Tibial artery (tissue), 4 donors: ENCODE measurements at regions not wholly inside any gene's neighbourhood (a gene's known extent, or its start where the extent isn't known, plus 50 kb on each side); places are given as distances from the start of the nearest gene placed in this dataset.

Experiments used
- DNase-seq, 2 donors: peaks; one replicate each; pipeline ENCODE4 v3.0.0-alpha.2; 2019
- H3K27ac ChIP-seq, 2 donors: fragments of 200-600 bp; sonication (generic) in 1 of 2; 1 replicate in 1 of 2; 2 replicates in 1 of 2; pipeline ENCODE4 v1.5.1; 2018 to 2019; ENCODE audit warnings: mild to moderate bottlenecking in 1 of 2
- H3K27me3 ChIP-seq, 2 donors: fragments of 200-600 bp; sonication (generic) in 1 of 2; one replicate each; pipeline versions ENCODE4 v1.5.1 to v1.6.0; 2016 to 2019
- H3K36me3 ChIP-seq, 3 donors: fragments of 200-600 bp; sonication (generic) in 2 of 3; one replicate each; pipeline ENCODE4 v1.5.1; 2016 to 2019; ENCODE audit warnings: mild to moderate bottlenecking in 2 of 3
- H3K4me1 ChIP-seq, 4 donors: fragments of 200-600 bp; sonication (generic) in 2 of 4; 1 replicate in 3 of 4; 2 replicates in 1 of 4; pipeline ENCODE4 v1.5.1; 2016 to 2019
- H3K4me3 ChIP-seq, 2 donors: fragments of 200-600 bp; sonication (generic) in 1 of 2; 1 replicate in 1 of 2; 2 replicates in 1 of 2; pipeline ENCODE4 v1.5.1; 2018 to 2019; ENCODE audit warnings: mild to moderate bottlenecking in 2 of 2
- H3K9me3 ChIP-seq, 3 donors: fragments of 200-600 bp; sonication (generic) in 1 of 3; one replicate each; pipeline ENCODE4 v1.5.1; 2016 to 2019
- intact Hi-C: fragments of 100-400 bp; cut with DNase I; formaldehyde crosslinking; loops from one replicate; pipeline ENCODE4 v1.15.0; 2023; ENCODE audit warnings: low total_unique reads
- TF ChIP-seq, protein P1 (sequence below), 2 experiments: fragments of 200-600 bp in 1 of 2; fragments of 450-650 bp in 1 of 2; IDR thresholded peaks; one replicate each; pipeline ENCODE4 v1.5.1; 2017 to 2019; ENCODE audit warnings: antibody characterized with exemption in 2 of 2, mild to moderate bottlenecking in 1 of 2, moderate library complexity in 1 of 2

DNA sequence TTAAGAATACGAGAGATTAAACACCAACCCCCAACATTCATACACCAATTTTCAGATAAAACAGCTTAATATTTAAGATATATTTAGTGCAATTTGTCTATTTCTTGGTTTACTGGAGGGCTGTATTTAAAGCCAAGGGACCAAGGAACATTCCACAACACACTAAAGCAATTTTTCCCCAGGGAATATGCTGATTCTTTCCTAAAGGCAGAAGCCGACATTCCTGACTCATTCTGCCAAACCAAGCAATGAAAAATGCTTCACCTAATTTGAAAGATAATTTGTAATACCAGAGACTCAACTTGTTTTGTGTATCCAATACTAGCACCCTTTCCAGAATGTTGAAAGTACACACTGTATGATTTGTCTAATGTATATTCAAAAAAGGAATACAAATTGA, 1267.6 kb upstream of the PIK3C3 start:
- Histone ChIP-seq H3K27me3 (no peaks in the 10 kb centered on the region), H3K4me3 (no peak overlapping the region), H3K27ac (no peak overlapping the region), H3K36me3 (no peaks in the 10 kb centered on the region), H3K4me1 (no peaks in the 10 kb centered on the region), H3K9me3 (no peaks in the 10 kb centered on the region)
- TF ChIP-seq, protein P1, sequence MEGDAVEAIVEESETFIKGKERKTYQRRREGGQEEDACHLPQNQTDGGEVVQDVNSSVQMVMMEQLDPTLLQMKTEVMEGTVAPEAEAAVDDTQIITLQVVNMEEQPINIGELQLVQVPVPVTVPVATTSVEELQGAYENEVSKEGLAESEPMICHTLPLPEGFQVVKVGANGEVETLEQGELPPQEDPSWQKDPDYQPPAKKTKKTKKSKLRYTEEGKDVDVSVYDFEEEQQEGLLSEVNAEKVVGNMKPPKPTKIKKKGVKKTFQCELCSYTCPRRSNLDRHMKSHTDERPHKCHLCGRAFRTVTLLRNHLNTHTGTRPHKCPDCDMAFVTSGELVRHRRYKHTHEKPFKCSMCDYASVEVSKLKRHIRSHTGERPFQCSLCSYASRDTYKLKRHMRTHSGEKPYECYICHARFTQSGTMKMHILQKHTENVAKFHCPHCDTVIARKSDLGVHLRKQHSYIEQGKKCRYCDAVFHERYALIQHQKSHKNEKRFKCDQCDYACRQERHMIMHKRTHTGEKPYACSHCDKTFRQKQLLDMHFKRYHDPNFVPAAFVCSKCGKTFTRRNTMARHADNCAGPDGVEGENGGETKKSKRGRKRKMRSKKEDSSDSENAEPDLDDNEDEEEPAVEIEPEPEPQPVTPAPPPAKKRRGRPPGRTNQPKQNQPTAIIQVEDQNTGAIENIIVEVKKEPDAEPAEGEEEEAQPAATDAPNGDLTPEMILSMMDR (IDR thresholded peaks at IDR 0.05) = no peak
- DNase-seq = no peak
- intact Hi-C loops = no loop called here

GRCh38 chr18:40686836-40687235, 1268.2 kb upstream of the PIK3C3 start:
- TF ChIP-seq, protein P1 (IDR thresholded peaks at IDR 0.05) = no peak
- H3K36me3 ChIP-seq = no peaks in the 10 kb centered on the region
- H3K9me3 ChIP-seq = no peaks in the 10 kb centered on the region
- no peaks in the 10 kb centered on the region for H3K27me3 ChIP-seq
- H3K27ac ChIP-seq = no peak overlapping the region
- no peak overlapping the region for H3K4me3 ChIP-seq
- no peak for DNase-seq
- intact Hi-C loops = no loop called here
- no peaks in the 10 kb centered on the region for H3K4me1 ChIP-seq

- DNase-seq = no peak
- no peaks in the 10 kb centered on the region for H3K27me3 ChIP-seq
- no peaks in the 10 kb centered on the region for H3K4me1 ChIP-seq
- no peak overlapping the region for H3K27ac ChIP-seq
- no peak overlapping the region for H3K4me3 ChIP-seq
- no peaks in the 10 kb centered on the region for H3K36me3 ChIP-seq
- no peaks in the 10 kb centered on the region for H3K9me3 ChIP-seq
- intact Hi-C loops = no loop called here
- TF ChIP-seq, protein P1 (IDR thresholded peaks at IDR 0.05) = no peak
Observed at GRCh38 chr18:40685219-40685618, 1269.8 kb upstream of the PIK3C3 start.

DNA sequence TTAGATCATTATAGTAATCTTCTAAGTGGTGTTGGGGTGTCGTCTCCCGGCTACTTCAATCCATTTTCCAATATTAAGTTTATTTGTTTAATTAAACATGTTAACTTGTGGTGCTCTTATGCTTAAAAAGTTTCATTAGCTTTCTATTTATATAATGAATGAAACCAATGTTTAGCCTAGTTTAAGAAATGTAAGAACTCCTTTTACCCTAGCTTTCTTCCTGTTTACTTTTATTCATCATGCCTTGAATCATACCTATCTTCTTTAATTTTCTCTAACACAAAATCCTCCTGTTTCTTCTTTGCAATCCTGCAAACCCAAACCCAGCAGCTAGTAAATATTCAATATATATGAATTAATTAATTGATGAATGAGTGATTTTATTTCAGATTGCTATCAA, 1276.7 kb upstream of the PIK3C3 start:
- Histone ChIP-seq H3K4me1 (no peaks in the 10 kb centered on the region), H3K4me3 (no peak overlapping the region), H3K27ac (no peak overlapping the region), H3K36me3 (no peaks in the 10 kb centered on the region), H3K27me3 (no peaks in the 10 kb centered on the region), H3K9me3 (no peaks in the 10 kb centered on the region)
- intact Hi-C loops = no loop called here
- TF ChIP-seq, protein P1 (IDR thresholded peaks at IDR 0.05) = no peak
- no peak for DNase-seq

DNA sequence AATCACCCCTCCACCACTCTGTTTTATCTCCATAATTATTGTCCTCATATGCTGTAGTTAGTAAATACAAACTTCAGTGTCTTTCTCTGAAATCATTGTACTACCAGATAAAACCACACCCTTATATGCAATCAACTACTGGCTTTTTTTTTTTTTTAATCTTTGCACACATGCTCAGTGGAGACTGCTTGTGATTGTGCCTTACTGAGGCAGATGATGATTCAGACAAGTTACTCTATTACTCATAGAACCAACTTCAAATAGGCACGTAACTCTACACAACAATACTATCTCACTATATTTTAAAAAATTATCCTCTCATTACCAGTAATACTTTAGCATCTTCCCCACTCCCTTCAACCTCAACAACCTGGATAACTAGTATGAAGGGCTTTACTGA, 1278.4 kb upstream of the PIK3C3 start:
- TF ChIP-seq, protein P1 (IDR thresholded peaks at IDR 0.05) = no peak
- intact Hi-C loops = no loop called here
- no peak for DNase-seq
- H3K4me1 ChIP-seq = no peaks in the 10 kb centered on the region
- no peaks in the 10 kb centered on the region for H3K27me3 ChIP-seq
- H3K4me3 ChIP-seq = no peak overlapping the region
- no peaks in the 10 kb centered on the region for H3K9me3 ChIP-seq
- no peak overlapping the region for H3K27ac ChIP-seq
- H3K36me3 ChIP-seq = no peaks in the 10 kb centered on the region

DNA sequence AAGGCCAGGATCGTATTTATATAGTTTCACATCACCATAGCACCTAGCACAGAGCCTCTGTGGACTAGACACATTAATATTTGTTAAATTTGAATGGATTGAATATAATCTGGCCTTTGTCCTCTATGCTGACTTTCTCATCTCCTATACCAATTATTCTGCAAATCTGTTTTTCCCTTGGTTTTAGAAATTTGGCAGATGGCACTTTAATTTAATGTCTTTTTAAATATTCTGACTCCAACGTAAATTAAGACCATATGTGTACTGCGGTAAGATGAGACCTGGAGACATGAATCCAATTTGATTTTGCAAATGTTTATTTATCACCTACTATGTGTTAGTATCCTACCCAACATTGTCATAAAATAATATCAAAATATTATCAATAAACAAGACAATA, 1281.9 kb upstream of the PIK3C3 start:
- no peak overlapping the region for H3K27ac ChIP-seq
- H3K9me3 ChIP-seq = no peaks in the 10 kb centered on the region
- intact Hi-C loops = no loop called here
- DNase-seq = no peak
- TF ChIP-seq, protein P1 (IDR thresholded peaks at IDR 0.05) = no peak
- no peaks in the 10 kb centered on the region for H3K36me3 ChIP-seq
- H3K4me3 ChIP-seq = no peak overlapping the region
- no peaks in the 10 kb centered on the region for H3K4me1 ChIP-seq
- H3K27me3 ChIP-seq = no peaks in the 10 kb centered on the region
